ENCODE measurements at regions not wholly inside any gene's neighbourhood (a gene's known extent, or its start where the extent isn't known, plus 50 kb on each side); places are given as distances from the start of the nearest gene placed in this dataset.

GRCh38 chr11:23112987-23113886 is 253.0 kb upstream of the CCDC179 start:
- in situ Hi-C loops (cut with HindIII; ENCODE audit: low pct_unique_long_range_greater_than_20kb, low sequenced_read_pairs), result no loop called here
- peak; percentile 66 for DNase-seq (ENCODE audit: low read depth, low spot score)

GRCh38 chr11:23113887-23114216 is 253.6 kb upstream of the CCDC179 start:
- DNase-seq (ENCODE audit: low read depth, low spot score), result no peak
- in situ Hi-C loops (cut with HindIII; ENCODE audit: low pct_unique_long_range_greater_than_20kb, low sequenced_read_pairs), result no loop called here

- peak; percentile 65 for DNase-seq (ENCODE audit: low read depth, low spot score)
- in situ Hi-C loops (cut with HindIII; ENCODE audit: low pct_unique_long_range_greater_than_20kb, low sequenced_read_pairs), result no loop called here
Observed at GRCh38 chr11:23123753-23124152, 263.5 kb upstream of the CCDC179 start.

- in situ Hi-C loops (cut with HindIII; ENCODE audit: low pct_unique_long_range_greater_than_20kb, low sequenced_read_pairs), result no loop called here
- no peak for DNase-seq (ENCODE audit: low read depth, low spot score)
Observed at GRCh38 chr11:23124249-23124648, 264.0 kb upstream of the CCDC179 start.

- in situ Hi-C loops (cut with HindIII; ENCODE audit: low pct_unique_long_range_greater_than_20kb, low sequenced_read_pairs), result no loop called here
- DNase-seq (ENCODE audit: low read depth, low spot score), result peak; percentile 94
Observed at GRCh38 chr11:23124996-23125395, 264.7 kb upstream of the CCDC179 start.

GRCh38 chr11:23127706-23128105 is 267.4 kb upstream of the CCDC179 start:
- in situ Hi-C loops (cut with HindIII; ENCODE audit: low pct_unique_long_range_greater_than_20kb, low sequenced_read_pairs), result no loop called here
- DNase-seq (ENCODE audit: low read depth, low spot score), result no peak

- in situ Hi-C loops (cut with HindIII; ENCODE audit: low pct_unique_long_range_greater_than_20kb, low sequenced_read_pairs), result no loop called here
- no peak for DNase-seq (ENCODE audit: low read depth, low spot score)
Observed at GRCh38 chr11:23134627-23135026, 274.4 kb upstream of the CCDC179 start.

GRCh38 chr11:23138761-23139160 is 278.5 kb upstream of the CCDC179 start:
- in situ Hi-C loops (cut with HindIII; ENCODE audit: low pct_unique_long_range_greater_than_20kb, low sequenced_read_pairs), result no loop called here
- no peak for DNase-seq (ENCODE audit: low read depth, low spot score)

- no peak for DNase-seq (ENCODE audit: low read depth, low spot score)
- in situ Hi-C loops (cut with HindIII; ENCODE audit: low pct_unique_long_range_greater_than_20kb, low sequenced_read_pairs), result no loop called here
Observed at GRCh38 chr11:23143022-23143421, 282.7 kb upstream of the CCDC179 start.

GRCh38 chr11:23151819-23152218 is 291.5 kb upstream of the CCDC179 start:
- in situ Hi-C loops (cut with HindIII; ENCODE audit: low pct_unique_long_range_greater_than_20kb, low sequenced_read_pairs), result no loop called here
- no peak for DNase-seq (ENCODE audit: low read depth, low spot score)

- in situ Hi-C loops (cut with HindIII; ENCODE audit: low pct_unique_long_range_greater_than_20kb, low sequenced_read_pairs), result no loop called here
Observed at GRCh38 chr11:23155503-23155902, 295.2 kb upstream of the CCDC179 start.

GRCh38 chr11:23164022-23164421 is 303.7 kb upstream of the CCDC179 start:
- in situ Hi-C loops (cut with HindIII; ENCODE audit: low pct_unique_long_range_greater_than_20kb, low sequenced_read_pairs), result no loop called here
- DNase-seq (ENCODE audit: low read depth, low spot score), result no peak

More at GRCh38 chr11:23155503-23155902, 295.2 kb upstream of the CCDC179 start:
- no peak for DNase-seq (ENCODE audit: low read depth, low spot score)

GRCh38 chr11:23166376-23166775 is 306.1 kb upstream of the CCDC179 start:
- in situ Hi-C loops (cut with HindIII; ENCODE audit: low pct_unique_long_range_greater_than_20kb, low sequenced_read_pairs), result no loop called here
- DNase-seq (ENCODE audit: low read depth, low spot score), result no peak

- in situ Hi-C loops (cut with HindIII; ENCODE audit: low pct_unique_long_range_greater_than_20kb, low sequenced_read_pairs), result no loop called here
Observed at GRCh38 chr11:23179609-23180008, 319.3 kb upstream of the CCDC179 start.

GRCh38 chr11:23181022-23181807 is 320.9 kb upstream of the CCDC179 start:
- in situ Hi-C loops (cut with HindIII; ENCODE audit: low pct_unique_long_range_greater_than_20kb, low sequenced_read_pairs), result no loop called here
- DNase-seq (ENCODE audit: low read depth, low spot score), result no peak

More at GRCh38 chr11:23179609-23180008, 319.3 kb upstream of the CCDC179 start:
- no peak for DNase-seq (ENCODE audit: low read depth, low spot score)

- DNase-seq (ENCODE audit: low read depth, low spot score), result no peak
- in situ Hi-C loops (cut with HindIII; ENCODE audit: low pct_unique_long_range_greater_than_20kb, low sequenced_read_pairs), result no loop called here
Observed at GRCh38 chr11:23192256-23192655, 332.0 kb upstream of the CCDC179 start.

GRCh38 chr11:23201936-23202522 is 341.8 kb upstream of the CCDC179 start:
- DNase-seq (ENCODE audit: low read depth, low spot score), result no peak
- in situ Hi-C loops (cut with HindIII; ENCODE audit: low pct_unique_long_range_greater_than_20kb, low sequenced_read_pairs), result no loop called here

- in situ Hi-C loops (cut with HindIII; ENCODE audit: low pct_unique_long_range_greater_than_20kb, low sequenced_read_pairs), result no loop called here
- no peak for DNase-seq (ENCODE audit: low read depth, low spot score)
Observed at GRCh38 chr11:23202611-23203010, 342.3 kb upstream of the CCDC179 start.

All from SK-MEL-5 (cell line).